Tibial nerve (tissue), 3 donors: ENCODE measurements at regions not wholly inside any gene's neighbourhood (a gene's known extent, or its start where the extent isn't known, plus 50 kb on each side); places are given as distances from the start of the nearest gene placed in this dataset.
"Not testable (repeated sequence)": the region's sequence is repeated elsewhere in the genome, so short reads cannot be mapped to it uniquely, and the experiment has no call there.

Experiments
- CTCF ChIP-seq, 5 experiments: fragments of 200-600 bp in 3 of 5; fragments of 450-650 bp in 2 of 5; sonication (generic) in 3 of 5; IDR thresholded peaks; one replicate each; pipeline ENCODE4 v1.5.1; 2016 to 2019; ENCODE audit warnings: antibody characterized with exemption in 5 of 5, mild to moderate bottlenecking in 3 of 5, moderate library complexity in 2 of 5
- POLR2A ChIP-seq, 2 donors: fragments of 450-650 bp; IDR thresholded peaks; one replicate each; pipeline ENCODE4 v1.6.1; 2017; ENCODE audit warnings: antibody characterized with exemption in 2 of 2, mild to moderate bottlenecking in 2 of 2, moderate library complexity in 2 of 2

GRCh38 chr3:110525558-110526064 is 546.0 kb upstream of the NECTIN3 start:
- TF ChIP-seq CTCF, POLR2A (IDR thresholded peaks at IDR 0.05): not testable (repeated sequence)
